H1 (cell line): ENCODE measurements at regions not wholly inside any gene's neighbourhood (a gene's known extent, or its start where the extent isn't known, plus 50 kb on each side); places are given as distances from the start of the nearest gene placed in this dataset.

Experiments used
- CTCF ChIA-PET: fragments of 300-600 bp; sonication (Branson Sonifier 250); formaldehyde crosslinking; loops from one replicate; lab custom pipeline; 2021; ENCODE audit not compliant: partially characterized antibody; lab: Charles Lee
- POLR2A ChIA-PET: fragments of 300-600 bp; sonication (Branson Sonifier 250); formaldehyde crosslinking; loops from one replicate; lab custom pipeline; 2021; ENCODE audit warnings: inconsistent platforms; ENCODE audit not compliant: partially characterized antibody; lab: Charles Lee
- DNase-seq, 2 experiments: peaks; one replicate each; pipeline versions ENCODE4 v3.0.0 to v3.0.0-alpha.2; 2010 to 2022; ENCODE audit warnings: low spot score in 2 of 2, low read depth in 1 of 2, mixed read lengths in 1 of 2
- FAIRE-seq: peaks from 2 replicates; lab custom pipeline; 2011; peaks lifted over from hg19 to GRCh38; lab: Jason Lieb, UNC
- H2AFZ ChIP-seq: 2 replicates; pipeline ENCODE4 v1.8.1; 2012; ENCODE audit warnings: low read length, inconsistent platforms
- H2AK5ac ChIP-seq: 2 replicates; pipeline ENCODE4 v1.6.1; 2013; ENCODE audit warnings: low read depth, low read length
- H2BK120ac ChIP-seq: replicated peaks from 2 replicates; pipeline ENCODE3; 2013; ENCODE audit warnings: low read depth, low read length, inconsistent platforms
- H2BK12ac ChIP-seq: 2 replicates; pipeline ENCODE4 v1.6.1; 2013; ENCODE audit warnings: low read depth, low read length
- H2BK15ac ChIP-seq: 2 replicates; pipeline ENCODE4 v1.6.1; 2013; ENCODE audit warnings: low read length
- H2BK20ac ChIP-seq: 2 replicates; pipeline ENCODE4 v1.6.1; 2013; ENCODE audit warnings: low read length
- H2BK5ac ChIP-seq: 2 replicates; pipeline ENCODE4 v1.6.1; 2013; ENCODE audit warnings: low read depth, low read length
- H3K14ac ChIP-seq: 2 replicates; pipeline ENCODE4 v1.6.1; 2013; ENCODE audit warnings: inconsistent platforms; ENCODE audit not compliant: insufficient read length
- H3K18ac ChIP-seq: 2 replicates; pipeline ENCODE4 v1.6.1; 2013; ENCODE audit warnings: low read length; ENCODE audit errors: extremely low read depth
- H3K23ac ChIP-seq: 2 replicates; pipeline ENCODE4 v1.6.1; 2013; ENCODE audit warnings: inconsistent platforms; ENCODE audit not compliant: insufficient read length
- H3K23me2 ChIP-seq: 2 replicates; pipeline ENCODE4 v1.6.1; 2013; ENCODE audit warnings: low read depth, low read length
- H3K27ac ChIP-seq: 2 replicates; pipeline ENCODE4 v1.6.1; 2011; ENCODE audit warnings: low read depth, low read length, inconsistent platforms
- H3K27me3 ChIP-seq, 4 experiments: replicated peaks in 1 of 4; 1 replicate in 1 of 4; 2 replicates in 3 of 4; pipeline versions ENCODE4 v1.6.1 to v1.8.1; 2011 to 2013; ENCODE audit warnings: low read length in 3 of 4, mild to moderate bottlenecking in 3 of 4, inconsistent platforms in 2 of 4, mixed read lengths in 2 of 4, moderate library complexity in 1 of 4; ENCODE audit not compliant: control insufficient read depth in 3 of 4, insufficient read depth in 3 of 4; ENCODE audit errors: extremely low read depth in 1 of 4
- H3K36me3 ChIP-seq, 4 experiments: 2 replicates each; pipeline versions ENCODE4 v1.6.1 to v1.8.1; 2011 to 2013; ENCODE audit warnings: mild to moderate bottlenecking in 4 of 4, low read length in 3 of 4, moderate library complexity in 2 of 4, control low read depth in 1 of 4, inconsistent platforms in 1 of 4; ENCODE audit not compliant: insufficient read depth in 4 of 4, control insufficient read depth in 2 of 4
- H3K4ac ChIP-seq: replicated peaks from 2 replicates; pipeline ENCODE3; 2013; ENCODE audit warnings: low read length, low read depth, mixed read lengths, inconsistent platforms; ENCODE audit not compliant: insufficient read length
- H3K4me1 ChIP-seq, 4 experiments: replicated peaks in 1 of 4; 1 replicate in 1 of 4; 2 replicates in 3 of 4; pipeline versions ENCODE4 v1.6.1 to v1.8.1; 2011 to 2013; ENCODE audit warnings: low read length in 3 of 4, inconsistent platforms in 2 of 4, mixed read lengths in 1 of 4; ENCODE audit not compliant: insufficient read depth in 4 of 4, control insufficient read depth in 3 of 4
- H3K4me2 ChIP-seq, 2 experiments: 2 replicates each; pipeline versions ENCODE4 v1.6.1 to v1.8.1; 2011 to 2013; ENCODE audit warnings: low read depth in 2 of 2, low read length in 2 of 2, control low read depth in 1 of 2, inconsistent platforms in 1 of 2, mild to moderate bottlenecking in 1 of 2; ENCODE audit not compliant: insufficient read depth in 1 of 2
- H3K4me3 ChIP-seq, 4 experiments: fragments of 200-600, 300-600 bp in 1 of 4; sonication (generic), shearing (Covaris generic), sonication (Bioruptor Twin) in 1 of 4; 2 replicates each; pipeline versions ENCODE4 v1.5.1 to v1.8.1; 2011 to 2016; ENCODE audit warnings: low read length in 4 of 4, low read depth in 3 of 4, control low read depth in 2 of 4, inconsistent platforms in 2 of 4, mild to moderate bottlenecking in 2 of 4, mixed read lengths in 1 of 4, moderate library complexity in 1 of 4; ENCODE audit not compliant: insufficient read depth in 2 of 4; ENCODE audit errors: extremely low read depth in 1 of 4
- H3K56ac ChIP-seq: replicated peaks from 2 replicates; pipeline ENCODE3; 2013; ENCODE audit warnings: low read depth, mild to moderate bottlenecking, mixed read lengths, low read length, inconsistent platforms; ENCODE audit not compliant: insufficient read length
- H3K79me1 ChIP-seq: 2 replicates; pipeline ENCODE4 v1.6.1; 2013; ENCODE audit warnings: low read depth, low read length, control low read depth
- H3K79me2 ChIP-seq, 2 experiments: 2 replicates each; pipeline versions ENCODE4 v1.6.1 to v1.8.1; 2012 to 2013; ENCODE audit warnings: low read length in 2 of 2, mild to moderate bottlenecking in 2 of 2, inconsistent platforms in 1 of 2; ENCODE audit not compliant: insufficient read depth in 2 of 2, control insufficient read depth in 1 of 2
- H3K9ac ChIP-seq, 4 experiments: replicated peaks in 1 of 4; 1 replicate in 1 of 4; 2 replicates in 3 of 4; pipeline versions ENCODE4 v1.6.1 to v1.8.1; 2011 to 2013; ENCODE audit warnings: low read depth in 3 of 4, low read length in 3 of 4, control low read depth in 2 of 4, mild to moderate bottlenecking in 2 of 4, moderate library complexity in 2 of 4, inconsistent platforms in 1 of 4; ENCODE audit errors: extremely low read depth in 1 of 4
- H3K9me3 ChIP-seq, 2 experiments: 2 replicates each; pipeline versions ENCODE4 v1.6.1 to v1.8.1; 2012 to 2013; ENCODE audit warnings: mild to moderate bottlenecking in 2 of 2, moderate library complexity in 2 of 2, control low read depth in 1 of 2, inconsistent platforms in 1 of 2, low read depth in 1 of 2, low read length in 1 of 2, mixed read lengths in 1 of 2; ENCODE audit not compliant: insufficient read depth in 2 of 2
- H4K20me1 ChIP-seq, 2 experiments: replicated peaks in 1 of 2; 2 replicates each; pipeline versions ENCODE3 to v1.8.1; 2011 to 2013; ENCODE audit warnings: inconsistent platforms in 2 of 2, low read length in 2 of 2, mild to moderate bottlenecking in 1 of 2; ENCODE audit not compliant: insufficient read depth in 2 of 2, control insufficient read depth in 1 of 2
- H4K5ac ChIP-seq: 2 replicates; pipeline ENCODE4 v1.6.1; 2013; ENCODE audit warnings: low read length, low read depth, mixed read lengths, inconsistent platforms; ENCODE audit not compliant: insufficient read length
- H4K8ac ChIP-seq: 2 replicates; pipeline ENCODE4 v1.8.0; 2013; ENCODE audit warnings: mild to moderate bottlenecking, moderate library complexity, low read length, inconsistent platforms; ENCODE audit not compliant: insufficient read depth; ENCODE audit errors: extremely low read depth
- H4K91ac ChIP-seq: replicated peaks from 2 replicates; pipeline ENCODE3; 2013; ENCODE audit warnings: low read length, mixed read lengths, inconsistent platforms; ENCODE audit not compliant: insufficient read length
- CHD1 ChIP-seq: IDR thresholded peaks from 2 replicates; pipeline ENCODE4 v1.6.1; 2012; ENCODE audit warnings: low read depth, low read length, improper control_type of control experiment
- EGR1 ChIP-seq: IDR thresholded peaks from 2 replicates; pipeline ENCODE4 v1.6.1; 2011; ENCODE audit warnings: low read depth, low read length, borderline replicate concordance
- GABPA ChIP-seq: IDR thresholded peaks from 2 replicates; pipeline ENCODE4 v1.6.1; 2011; ENCODE audit warnings: mild to moderate bottlenecking, low read length, moderate library complexity, borderline replicate concordance; ENCODE audit not compliant: insufficient read depth
- KDM5A ChIP-seq: fragments of 200-600 bp; IDR thresholded peaks from 2 replicates; pipeline ENCODE4 v1.7.1; 2012; ENCODE audit warnings: mild to moderate bottlenecking, low read length, inconsistent platforms, mixed read lengths
- MAFK ChIP-seq: IDR thresholded peaks from 2 replicates; pipeline ENCODE4 v1.6.1; 2012; ENCODE audit warnings: low read depth, mild to moderate bottlenecking, improper control_type of control experiment, low read length
- NRF1 ChIP-seq: IDR thresholded peaks from 2 replicates; pipeline ENCODE4 v1.6.1; 2011; ENCODE audit warnings: mild to moderate bottlenecking, low read depth, low read length, improper control_type of control experiment
- POLR2A ChIP-seq, 2 experiments: IDR thresholded peaks; 1 replicate in 1 of 2; 2 replicates in 1 of 2; pipeline ENCODE4 v1.6.1; 2011; ENCODE audit warnings: low read depth in 2 of 2, low read length in 2 of 2, mild to moderate bottlenecking in 2 of 2; ENCODE audit errors: control extremely low read depth in 1 of 2
- SP4 ChIP-seq: IDR thresholded peaks from 2 replicates; pipeline ENCODE4 v1.6.1; 2012; ENCODE audit warnings: low read length, inconsistent platforms
- SUZ12 ChIP-seq: fragments of 200-600 bp; sonication (generic); IDR thresholded peaks from 2 replicates; pipeline ENCODE4 v1.6.1; 2012; ENCODE audit warnings: mild to moderate bottlenecking, inconsistent platforms, low read length, moderate library complexity, mixed read lengths
- WGBS, 2 experiments: shearing (Covaris generic) in 1 of 2; methylation state at CpG; one replicate each; pipeline versions ENCODE4 v1.1.6 to v1.1.7; 2013 to 2015; ENCODE audit warnings: low lambda C conversion rate in 2 of 2, mixed read lengths in 2 of 2, inconsistent platforms in 1 of 2, low coverage in 1 of 2, missing lambda C conversion rate in 1 of 2; ENCODE audit not compliant: insufficient replicate concordance in 2 of 2, insufficient coverage in 1 of 2, insufficient read length in 1 of 2; ENCODE audit errors: extremely low coverage in 1 of 2, missing lambda C conversion rate in 1 of 2; 5-methylcytosine and 5-hydroxymethylcytosine counted together

DNA sequence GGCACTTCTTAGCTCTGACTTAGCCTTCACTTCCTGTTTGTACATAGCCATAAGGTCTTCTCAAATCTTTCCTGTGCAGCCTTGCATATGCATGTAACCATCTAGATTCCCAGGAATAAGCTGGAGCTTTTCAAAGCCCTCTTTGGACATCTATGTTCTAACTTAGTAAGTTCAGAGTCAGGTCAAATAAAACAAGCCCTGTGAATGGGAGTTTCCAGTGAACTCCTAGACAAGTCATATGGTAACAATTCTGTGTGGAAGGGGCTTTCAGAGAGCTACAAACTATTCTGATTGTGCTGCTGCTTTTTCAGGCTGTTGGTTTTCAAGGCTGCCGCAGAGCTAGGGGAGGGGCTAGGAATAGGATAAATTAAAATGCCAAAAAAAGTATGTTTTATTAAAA lies 208.4 kb upstream of the AKR1E2 start:
- no peaks in the 10 kb centered on the region for H3K36me3 ChIP-seq
- no peak overlapping the region for H3K9ac ChIP-seq
- H3K79me1 ChIP-seq = no peaks in the 10 kb centered on the region
- WGBS, 2 experiments = 83% methylated on average over 1 of the region's 1 CpG; no CpG with 5 or more reads in 1 of the 2 experiments
- no peak overlapping the region for H3K4me3 ChIP-seq
- no peaks in the 10 kb centered on the region for H3K79me2 ChIP-seq
- no peaks in the 10 kb centered on the region for H3K4me1 ChIP-seq
- no peak overlapping the region for H2BK20ac ChIP-seq
- no peak overlapping the region for H3K23ac ChIP-seq
- H4K8ac ChIP-seq = no peak overlapping the region
- H2AFZ ChIP-seq = no peak overlapping the region
- H4K5ac ChIP-seq = no peak overlapping the region
- no peak for FAIRE-seq
- no peak overlapping the region for H4K91ac ChIP-seq
- DNase-seq = no peak
- H3K27me3 ChIP-seq = no peaks in the 10 kb centered on the region
- H3K4ac ChIP-seq = no peak overlapping the region
- no peak overlapping the region for H2BK15ac ChIP-seq
- no peak overlapping the region for H3K27ac ChIP-seq
- CTCF ChIA-PET = no interaction called here
- H2BK12ac ChIP-seq = no peak overlapping the region
- no peak overlapping the region for H2AK5ac ChIP-seq
- H3K23me2 ChIP-seq = no peaks in the 10 kb centered on the region
- H3K9me3 ChIP-seq = no peaks in the 10 kb centered on the region
- H3K4me2 ChIP-seq = no peak overlapping the region
- H3K14ac ChIP-seq = no peak overlapping the region
- no peak overlapping the region for H3K18ac ChIP-seq
- POLR2A ChIA-PET = no interaction called here
- H4K20me1 ChIP-seq = no peaks in the 10 kb centered on the region
- no peak overlapping the region for H2BK120ac ChIP-seq
- H2BK5ac ChIP-seq = no peak overlapping the region
- no peak overlapping the region for H3K56ac ChIP-seq
- TF ChIP-seq CHD1 (no peak), GABPA (no peak), EGR1 (no peak), SUZ12 (no peak), POLR2A (IDR thresholded peaks at IDR 0.05; ENCODE audit: control extremely low read depth in 1 of 2, low read depth in 2 of 2, low read length in 2 of 2) (no peak), KDM5A (no peak), NRF1 (no peak), MAFK (no peak), SP4 (no peak)
